DOHH2 (cell line): ENCODE measurements at regions not wholly inside any gene's neighbourhood (a gene's known extent, or its start where the extent isn't known, plus 50 kb on each side); places are given as distances from the start of the nearest gene placed in this dataset.
"Not testable (repeated sequence)": the region's sequence is repeated elsewhere in the genome, so short reads cannot be mapped to it uniquely, and the experiment has no call there.

Experiments
- H3F3A ChIP-seq: fragments of 200-600 bp; sonication (generic), shearing (Covaris generic); 2 replicates; pipeline ENCODE4 v1.6.0; 2016; ENCODE audit warnings: antibody characterized with exemption, mild to moderate bottlenecking; ENCODE audit not compliant: control insufficient read depth, insufficient read depth
- H3K27ac ChIP-seq: fragments of 200-600 bp; sonication (generic); 2 replicates; pipeline ENCODE4 v1.5.1; 2014; ENCODE audit warnings: low read depth, mild to moderate bottlenecking, low read length, moderate library complexity
- H3K27me3 ChIP-seq: fragments of 200-600 bp; sonication (generic); 2 replicates; pipeline ENCODE4 v1.6.1; 2014; ENCODE audit warnings: mild to moderate bottlenecking, low read length, mixed read lengths; ENCODE audit not compliant: control insufficient read depth
- H3K36me3 ChIP-seq: fragments of 200-600 bp; sonication (generic); 2 replicates; pipeline ENCODE4 v1.6.1; 2014; ENCODE audit warnings: mild to moderate bottlenecking, low read length, moderate library complexity, mixed read lengths; ENCODE audit not compliant: control insufficient read depth
- H3K4me1 ChIP-seq: fragments of 200-600 bp; sonication (generic); 2 replicates; pipeline ENCODE4 v1.6.1; 2014; ENCODE audit warnings: mild to moderate bottlenecking, low read length, mixed read lengths; ENCODE audit not compliant: control insufficient read depth
- H3K4me2 ChIP-seq: fragments of 200-600 bp; sonication (generic); 2 replicates; pipeline ENCODE4 v1.6.0; 2014; ENCODE audit warnings: mild to moderate bottlenecking, low read length, moderate library complexity
- H3K4me3 ChIP-seq: fragments of 200-600 bp; sonication (generic); 2 replicates; pipeline ENCODE4 v1.5.1; 2014; ENCODE audit warnings: mild to moderate bottlenecking, low read length, mixed read lengths
- H3K79me2 ChIP-seq: fragments of 200-600 bp; sonication (generic); 2 replicates; pipeline ENCODE4 v1.6.1; 2014; ENCODE audit warnings: mild to moderate bottlenecking, low read length, mixed read lengths; ENCODE audit not compliant: control insufficient read depth
- H3K9me2 ChIP-seq: fragments of 200-600 bp; sonication (generic); replicated peaks from 2 replicates; pipeline ENCODE4 v1.6.1; 2014; ENCODE audit warnings: mild to moderate bottlenecking, low read length, mixed read lengths; ENCODE audit not compliant: control insufficient read depth
- H3K9me3 ChIP-seq: fragments of 200-600 bp; sonication (generic); 2 replicates; pipeline ENCODE4 v1.6.1; 2014; ENCODE audit warnings: antibody characterized with exemption, low read length, mixed read lengths; ENCODE audit not compliant: control insufficient read depth, insufficient read depth
- H4K20me1 ChIP-seq: fragments of 200-600 bp; sonication (generic); 2 replicates; pipeline ENCODE4 v1.6.0; 2014; ENCODE audit warnings: low read depth, mild to moderate bottlenecking, antibody characterized with exemption, low read length, moderate library complexity; ENCODE audit not compliant: control insufficient read depth, insufficient read depth
- EZH2phosphoT487 ChIP-seq: fragments of 200-600 bp; sonication (generic); IDR thresholded peaks from 2 replicates; pipeline ENCODE4 v1.6.1; 2017; ENCODE audit warnings: borderline replicate concordance, mild to moderate bottlenecking, antibody characterized with exemption, low read length, moderate library complexity, mixed read lengths
- TF ChIP-seq, protein P1 (sequence below): fragments of 200-600 bp; sonication (generic); IDR thresholded peaks from one replicate; pipeline ENCODE4 v1.5.1; 2014; ENCODE audit warnings: antibody characterized with exemption, mild to moderate bottlenecking, low read depth, low read length; ENCODE audit not compliant: poor library complexity, severe bottlenecking

DNA sequence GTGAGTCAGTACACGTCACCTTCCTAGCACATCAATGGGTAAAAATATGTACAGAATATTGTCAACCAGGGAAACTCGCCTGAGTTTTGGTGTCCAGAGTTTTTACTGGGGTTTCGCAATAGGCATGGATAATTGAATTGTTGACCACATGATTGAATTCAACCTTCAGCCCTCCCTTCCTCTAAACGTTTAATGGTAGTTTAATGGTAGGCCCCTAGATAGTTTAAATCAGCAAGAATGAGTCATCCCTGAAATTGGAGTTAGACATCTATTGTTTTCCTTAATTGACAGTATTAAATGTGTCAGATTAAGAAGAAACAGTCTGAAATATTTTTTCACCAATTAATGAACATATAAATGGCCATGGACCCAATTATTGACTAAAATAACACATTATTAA lies 57.8 kb upstream of the CACNA2D1 start:
- TF ChIP-seq, protein P1, sequence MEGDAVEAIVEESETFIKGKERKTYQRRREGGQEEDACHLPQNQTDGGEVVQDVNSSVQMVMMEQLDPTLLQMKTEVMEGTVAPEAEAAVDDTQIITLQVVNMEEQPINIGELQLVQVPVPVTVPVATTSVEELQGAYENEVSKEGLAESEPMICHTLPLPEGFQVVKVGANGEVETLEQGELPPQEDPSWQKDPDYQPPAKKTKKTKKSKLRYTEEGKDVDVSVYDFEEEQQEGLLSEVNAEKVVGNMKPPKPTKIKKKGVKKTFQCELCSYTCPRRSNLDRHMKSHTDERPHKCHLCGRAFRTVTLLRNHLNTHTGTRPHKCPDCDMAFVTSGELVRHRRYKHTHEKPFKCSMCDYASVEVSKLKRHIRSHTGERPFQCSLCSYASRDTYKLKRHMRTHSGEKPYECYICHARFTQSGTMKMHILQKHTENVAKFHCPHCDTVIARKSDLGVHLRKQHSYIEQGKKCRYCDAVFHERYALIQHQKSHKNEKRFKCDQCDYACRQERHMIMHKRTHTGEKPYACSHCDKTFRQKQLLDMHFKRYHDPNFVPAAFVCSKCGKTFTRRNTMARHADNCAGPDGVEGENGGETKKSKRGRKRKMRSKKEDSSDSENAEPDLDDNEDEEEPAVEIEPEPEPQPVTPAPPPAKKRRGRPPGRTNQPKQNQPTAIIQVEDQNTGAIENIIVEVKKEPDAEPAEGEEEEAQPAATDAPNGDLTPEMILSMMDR = no peak
- no peak for TF ChIP-seq EZH2phosphoT487
- Histone ChIP-seq H3K4me2 (no peak overlapping the region), H3K36me3 (no peaks in the 10 kb centered on the region), H3K9me3 (peaks cover 3% of the 10 kb centered on the region; the same call in 1 of the 2 replicates), H3K27ac (no peak overlapping the region), H3F3A (no peaks in the 10 kb centered on the region), H3K27me3 (no peaks in the 10 kb centered on the region), H4K20me1 (no peaks in the 10 kb centered on the region), H3K79me2 (no peaks in the 10 kb centered on the region), H3K4me3 (no peak overlapping the region), H3K4me1 (no peaks in the 10 kb centered on the region), H3K9me2 (no peaks in the 10 kb centered on the region)

DNA sequence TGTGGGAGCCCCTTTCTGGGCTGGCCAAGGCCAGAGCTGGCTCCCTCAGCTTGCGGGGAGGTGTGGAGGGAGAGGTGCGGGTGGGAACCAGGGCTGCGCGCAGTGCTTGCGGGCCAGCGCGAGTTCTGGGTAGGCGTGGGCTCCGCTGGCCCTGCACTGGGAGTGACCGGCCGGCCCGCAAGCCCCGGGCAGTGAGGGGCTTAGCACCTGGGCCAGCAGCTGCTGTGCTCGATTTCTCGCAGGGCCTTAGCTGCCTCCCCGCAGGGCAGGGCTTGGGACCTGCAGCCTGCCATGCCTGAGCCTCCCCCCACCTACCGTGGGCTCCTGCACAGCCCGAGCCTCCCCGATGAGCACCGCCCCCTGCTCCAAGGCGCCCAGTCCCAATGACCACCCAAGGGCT lies 56.0 kb upstream of the CACNA2D1 start:
- H3K9me2 ChIP-seq, H4K20me1 ChIP-seq, H3K27ac ChIP-seq, H3F3A ChIP-seq, H3K4me2 ChIP-seq, H3K27me3 ChIP-seq, H3K36me3 ChIP-seq, H3K79me2 ChIP-seq, H3K4me1 ChIP-seq, H3K4me3 ChIP-seq, H3K9me3 ChIP-seq: not testable (repeated sequence)

DNA sequence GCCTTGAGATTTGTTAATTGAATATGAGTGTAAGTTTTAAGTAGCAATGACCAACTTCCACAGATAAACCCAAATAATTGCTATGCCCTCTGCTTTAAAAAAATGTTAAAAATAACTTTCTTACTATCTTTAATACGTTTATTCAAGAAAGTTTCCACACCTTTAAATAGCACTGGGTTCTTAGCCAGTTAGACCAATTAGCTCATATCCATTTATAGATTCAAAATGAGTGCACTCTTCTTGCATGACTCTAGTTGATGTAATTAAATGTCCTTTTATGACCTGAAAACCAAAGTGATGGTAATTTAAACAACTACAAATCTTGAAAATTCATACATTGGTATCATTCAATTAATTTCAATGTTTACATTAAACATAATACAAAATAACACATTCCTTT lies 50.8 kb upstream of the CACNA2D1 start:
- TF ChIP-seq, protein P1 = no peak
- TF ChIP-seq EZH2phosphoT487 = no peak
- Histone ChIP-seq H3K79me2 (no peaks in the 10 kb centered on the region), H4K20me1 (no peaks in the 10 kb centered on the region)

More for the DNA sequence above, 50.8 kb upstream of the CACNA2D1 start:
- no peaks in the 10 kb centered on the region for H3K36me3 ChIP-seq
- H3K9me2 ChIP-seq = no peaks in the 10 kb centered on the region
- no peak overlapping the region for H3K27ac ChIP-seq
- H3K4me1 ChIP-seq = no peaks in the 10 kb centered on the region
- no peaks in the 10 kb centered on the region for H3K9me3 ChIP-seq
- H3F3A ChIP-seq = no peaks in the 10 kb centered on the region
- H3K27me3 ChIP-seq = no peaks in the 10 kb centered on the region
- no peak overlapping the region for H3K4me3 ChIP-seq
- H3K4me2 ChIP-seq = no peak overlapping the region
